Activated B cell treated with CpG ODN at 0.5 μM for 24 hours (primary cell): ENCODE measurements at regions not wholly inside any gene's neighbourhood (a gene's known extent, or its start where the extent isn't known, plus 50 kb on each side); places are given as distances from the start of the nearest gene placed in this dataset.

Source experiments
- ATAC-seq: fragments of 200-7000 bp; cut with Tn5 transposase; one replicate; pipeline ENCODE4 v1.10.0; 2021; ENCODE audit warnings: low read depth, mild to moderate bottlenecking, moderate library complexity
- CTCF ChIA-PET: fragments of 350-600 bp; sonication (Branson Sonifier 250); formaldehyde crosslinking; loops from one replicate; lab custom pipeline; 2021; ENCODE audit warnings: antibody characterized with exemption; lab: Charles Lee
- POLR2A ChIA-PET: fragments of 350-600 bp; sonication (Branson Sonifier 250); formaldehyde crosslinking; loops from one replicate; lab custom pipeline; 2021; ENCODE audit warnings: antibody characterized with exemption; lab: Charles Lee
- DNase-seq: peaks from one replicate; pipeline ENCODE4 v3.0.0; 2022
- H3K27ac Mint-ChIP-seq: one replicate; pipeline ENCODE4 v1.8.0; 2020; ENCODE audit warnings: mixed read lengths
- H3K27me3 Mint-ChIP-seq: one replicate; pipeline ENCODE4 v1.8.0; 2021; ENCODE audit warnings: mixed read lengths
- H3K36me3 Mint-ChIP-seq: one replicate; pipeline ENCODE4 v1.8.0; 2021; ENCODE audit warnings: low read depth, mixed read lengths
- H3K4me1 Mint-ChIP-seq: one replicate; pipeline ENCODE4 v1.8.0; 2021; ENCODE audit warnings: mixed read lengths
- H3K4me3 Mint-ChIP-seq: one replicate; pipeline ENCODE4 v1.8.0; 2020; ENCODE audit warnings: mild to moderate bottlenecking, mixed read lengths
- H3K9me3 Mint-ChIP-seq: one replicate; pipeline ENCODE4 v1.8.0; 2020; ENCODE audit warnings: mixed read lengths
- CTCF ChIP-seq: fragments of 200-600 bp; IDR thresholded peaks from one replicate; pipeline ENCODE4 v1.8.0; 2022; ENCODE audit warnings: antibody characterized with exemption, mild to moderate bottlenecking
- intact Hi-C: fragments of 100-400 bp; cut with micrococcal nuclease; formaldehyde crosslinking; loops from one replicate; pipeline ENCODE4 v1.15.1; 2024

DNA sequence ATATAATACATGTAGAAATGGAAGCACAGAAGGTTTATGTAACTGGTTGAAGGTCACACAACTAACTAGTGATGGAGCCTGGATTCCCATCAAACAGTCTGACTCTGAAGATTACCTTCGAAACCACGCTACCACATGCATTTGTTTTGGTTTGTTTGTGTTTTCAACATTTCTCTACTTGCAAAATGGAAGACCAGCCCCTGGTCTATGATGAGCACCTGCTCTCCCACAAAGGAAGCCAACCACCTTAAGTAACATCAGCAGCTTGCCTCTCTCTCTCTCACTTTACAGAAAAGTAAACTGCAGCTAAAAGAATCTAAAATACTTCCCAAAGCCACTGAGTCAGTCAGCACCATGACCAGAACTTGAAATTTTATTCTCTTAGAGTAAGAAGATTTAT is 186.9 kb upstream of the TMPO start:
- Mint-ChIP-seq H3K27me3 (peaks cover 4% of the 10 kb centered on the region), H3K36me3 (no peaks in the 10 kb centered on the region), H3K27ac (no peak overlapping the region), H3K4me1 (no peaks in the 10 kb centered on the region), H3K9me3 (no peaks in the 10 kb centered on the region), H3K4me3 (no peak overlapping the region)
- DNase-seq (no peak), ATAC-seq (no peak)
- intact Hi-C loops: no loop called here
- POLR2A ChIA-PET: no interaction called here
- TF ChIP-seq CTCF: no peak
- CTCF ChIA-PET: no interaction called here

DNA sequence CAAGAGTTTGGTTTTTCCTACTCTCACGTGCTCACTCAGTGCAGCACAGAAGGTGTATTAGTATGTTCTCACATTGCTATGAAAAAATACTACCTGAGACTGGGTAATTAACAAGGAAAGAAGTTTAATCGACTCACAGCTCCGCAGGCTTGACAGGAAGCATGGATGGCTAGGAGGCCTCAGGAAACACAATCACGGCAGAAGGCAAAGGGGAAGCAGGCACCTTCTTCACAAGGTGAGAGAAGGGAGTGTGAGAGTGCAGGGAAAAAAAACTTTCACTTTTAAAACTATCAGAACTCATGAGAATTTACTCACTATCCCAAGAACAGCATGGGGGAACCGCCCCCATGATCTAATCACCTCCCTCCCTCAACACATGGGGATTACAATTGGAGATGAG is 185.8 kb upstream of the TMPO start:
- no peaks in the 10 kb centered on the region for H3K9me3 Mint-ChIP-seq
- DNase-seq (no peak), ATAC-seq (no peak)
- H3K4me1 Mint-ChIP-seq: no peaks in the 10 kb centered on the region
- H3K27me3 Mint-ChIP-seq: peaks cover 4% of the 10 kb centered on the region
- no peak for TF ChIP-seq CTCF
- H3K27ac Mint-ChIP-seq: no peak overlapping the region
- ChIA-PET CTCF (no interaction called here), POLR2A (no interaction called here)
- H3K4me3 Mint-ChIP-seq: no peak overlapping the region
- no peaks in the 10 kb centered on the region for H3K36me3 Mint-ChIP-seq
- intact Hi-C loops: no loop called here

- DNase-seq (no peak), ATAC-seq (no peak)
- H3K9me3 Mint-ChIP-seq: no peaks in the 10 kb centered on the region
- ChIA-PET CTCF (no interaction called here), POLR2A (no interaction called here)
- H3K4me1 Mint-ChIP-seq: no peaks in the 10 kb centered on the region
- no peak overlapping the region for H3K4me3 Mint-ChIP-seq
- H3K36me3 Mint-ChIP-seq: no peaks in the 10 kb centered on the region
- no peak overlapping the region for H3K27ac Mint-ChIP-seq
- peaks cover 10% of the 10 kb centered on the region for H3K27me3 Mint-ChIP-seq
- intact Hi-C loops: no loop called here
- TF ChIP-seq CTCF: no peak
Observed at GRCh38 chr12:98332642-98333041, 182.7 kb upstream of the TMPO start.

DNA sequence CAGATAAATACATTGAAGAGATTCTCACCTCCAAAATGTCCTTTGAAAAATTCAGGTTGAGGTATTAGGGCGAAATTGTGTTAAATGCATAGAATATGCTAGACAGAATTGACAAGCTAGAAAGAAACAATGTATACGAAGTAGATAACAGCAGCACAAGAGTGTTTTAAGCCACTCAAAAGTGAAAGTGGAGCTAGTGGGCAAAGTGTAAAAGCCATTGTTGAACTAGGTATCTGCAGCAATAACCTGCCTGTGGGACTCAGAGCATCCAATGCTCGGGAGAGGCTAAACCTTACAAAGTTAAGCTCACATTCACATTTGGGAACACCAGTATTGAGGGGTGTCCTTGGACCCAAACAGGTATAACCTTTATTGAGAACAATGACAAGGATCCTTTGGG is 180.6 kb upstream of the TMPO start:
- ChIA-PET CTCF (no interaction called here), POLR2A (no interaction called here)
- TF ChIP-seq CTCF: no peak
- intact Hi-C loops: no loop called here
- ATAC-seq (no peak), DNase-seq (no peak)
- H3K4me1 Mint-ChIP-seq: no peaks in the 10 kb centered on the region
- no peak overlapping the region for H3K27ac Mint-ChIP-seq
- H3K36me3 Mint-ChIP-seq: no peaks in the 10 kb centered on the region
- H3K9me3 Mint-ChIP-seq: no peaks in the 10 kb centered on the region
- peaks cover 8% of the 10 kb centered on the region for H3K27me3 Mint-ChIP-seq
- no peak overlapping the region for H3K4me3 Mint-ChIP-seq

DNA sequence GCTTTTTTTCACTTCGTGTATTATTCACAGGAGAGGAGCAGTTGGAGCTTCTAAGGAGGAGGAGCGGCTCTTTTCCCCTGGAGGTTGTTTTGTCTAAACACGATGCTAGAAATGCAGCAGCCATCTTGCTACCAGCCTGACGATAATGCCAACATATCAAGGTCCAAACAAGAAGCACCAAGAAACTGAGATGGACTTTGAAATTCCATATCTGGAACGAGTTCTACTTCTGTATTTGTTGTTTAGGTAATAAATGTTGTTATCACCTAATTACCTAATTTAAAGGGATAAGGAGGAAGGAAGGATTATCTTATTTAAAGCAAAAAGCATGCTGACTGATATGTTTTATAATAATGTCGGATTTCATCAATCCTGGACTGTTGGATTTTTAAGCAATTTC is 174.4 kb upstream of the TMPO start:
- ChIA-PET CTCF (no interaction called here), POLR2A (no interaction called here)
- intact Hi-C loops: no loop called here
- Mint-ChIP-seq H3K36me3 (no peaks in the 10 kb centered on the region), H3K27ac (no peak overlapping the region), H3K4me3 (no peak overlapping the region), H3K27me3 (peaks cover 15% of the 10 kb centered on the region), H3K9me3 (no peaks in the 10 kb centered on the region), H3K4me1 (no peaks in the 10 kb centered on the region)
- no peak for ATAC-seq
- TF ChIP-seq CTCF: no peak
- no peak for DNase-seq
